Upper lobe of left lung (tissue), 4 donors: ENCODE measurements at regions not wholly inside any gene's neighbourhood (a gene's known extent, or its start where the extent isn't known, plus 50 kb on each side); places are given as distances from the start of the nearest gene placed in this dataset.

Experiments
- EP300 ChIP-seq, 4 donors: sonication (generic); formaldehyde crosslinking; IDR thresholded peaks; one replicate each; pipeline ENCODE4 v1.5.1; 2017; ENCODE audit warnings: antibody characterized with exemption in 4 of 4, control low read depth in 2 of 4
- POLR2A ChIP-seq, 4 donors: fragments of 450-650 bp; IDR thresholded peaks; one replicate each; pipeline ENCODE4 v1.5.1; 2016 to 2017; ENCODE audit warnings: antibody characterized with exemption in 4 of 4, mild to moderate bottlenecking in 2 of 4
- POLR2AphosphoS5 ChIP-seq, 2 donors: sonication (generic); formaldehyde crosslinking; IDR thresholded peaks; one replicate each; pipeline ENCODE4 v1.5.1; 2017; ENCODE audit warnings: antibody characterized with exemption in 2 of 2
- TF ChIP-seq, protein P1 (sequence below), 6 experiments: fragments of 450-650 bp in 4 of 6; fragments of 200-600 bp in 2 of 6; sonication (generic) in 2 of 6; IDR thresholded peaks; one replicate each; pipeline ENCODE4 v1.5.1; 2016 to 2019; ENCODE audit warnings: antibody characterized with exemption in 6 of 6

DNA sequence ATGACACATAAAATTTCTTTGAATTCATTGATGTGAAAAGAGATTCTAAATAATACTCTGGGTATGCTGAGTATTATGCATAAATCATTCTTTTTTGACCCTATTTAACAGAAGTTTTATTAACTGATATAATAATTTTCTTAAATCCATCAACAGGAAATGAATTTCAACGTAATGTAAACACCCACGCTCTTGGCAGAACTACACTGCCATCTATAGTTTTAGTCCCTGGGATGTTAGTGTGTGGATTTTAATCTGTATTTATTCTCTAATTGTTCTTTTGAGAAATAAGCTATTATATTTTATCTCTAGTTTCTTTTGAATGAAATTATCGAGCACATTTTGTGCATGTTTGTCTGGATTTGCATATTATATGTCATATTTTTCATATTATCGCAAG lies 666.8 kb upstream of the NDST4 start:
- TF ChIP-seq POLR2AphosphoS5 (IDR thresholded peaks at IDR 0.05) (no peak), POLR2A (IDR thresholded peaks at IDR 0.05) (no peak), EP300 (IDR thresholded peaks at IDR 0.05) (no peak)
- TF ChIP-seq, protein P1, sequence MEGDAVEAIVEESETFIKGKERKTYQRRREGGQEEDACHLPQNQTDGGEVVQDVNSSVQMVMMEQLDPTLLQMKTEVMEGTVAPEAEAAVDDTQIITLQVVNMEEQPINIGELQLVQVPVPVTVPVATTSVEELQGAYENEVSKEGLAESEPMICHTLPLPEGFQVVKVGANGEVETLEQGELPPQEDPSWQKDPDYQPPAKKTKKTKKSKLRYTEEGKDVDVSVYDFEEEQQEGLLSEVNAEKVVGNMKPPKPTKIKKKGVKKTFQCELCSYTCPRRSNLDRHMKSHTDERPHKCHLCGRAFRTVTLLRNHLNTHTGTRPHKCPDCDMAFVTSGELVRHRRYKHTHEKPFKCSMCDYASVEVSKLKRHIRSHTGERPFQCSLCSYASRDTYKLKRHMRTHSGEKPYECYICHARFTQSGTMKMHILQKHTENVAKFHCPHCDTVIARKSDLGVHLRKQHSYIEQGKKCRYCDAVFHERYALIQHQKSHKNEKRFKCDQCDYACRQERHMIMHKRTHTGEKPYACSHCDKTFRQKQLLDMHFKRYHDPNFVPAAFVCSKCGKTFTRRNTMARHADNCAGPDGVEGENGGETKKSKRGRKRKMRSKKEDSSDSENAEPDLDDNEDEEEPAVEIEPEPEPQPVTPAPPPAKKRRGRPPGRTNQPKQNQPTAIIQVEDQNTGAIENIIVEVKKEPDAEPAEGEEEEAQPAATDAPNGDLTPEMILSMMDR (IDR thresholded peaks at IDR 0.05): no peak
